ENCODE measurements at regions not wholly inside any gene's neighbourhood (a gene's known extent, or its start where the extent isn't known, plus 50 kb on each side); places are given as distances from the start of the nearest gene placed in this dataset.

- no peak for TF ChIP-seq CTCF (IDR thresholded peaks at IDR 0.05)
- TF ChIP-seq TCF7L2 (IDR thresholded peaks at IDR 0.05; ENCODE audit: low read depth, low read length) = no peak
Observed at GRCh38 chr2:60352491-60353405, 200.7 kb downstream of the BCL11A start.
